GM12878 (cell line): ENCODE measurements at regions not wholly inside any gene's neighbourhood (a gene's known extent, or its start where the extent isn't known, plus 50 kb on each side); places are given as distances from the start of the nearest gene placed in this dataset.
"Not testable (repeated sequence)": the region's sequence is repeated elsewhere in the genome, so short reads cannot be mapped to it uniquely, and the experiment has no call there.

Experiments used
- ATAC-seq: fragments of 200-7000 bp; cut with Tn5 transposase; 3 replicates; pipeline ENCODE4 v1.9.1; 2020; ENCODE audit warnings: mild to moderate bottlenecking, moderate library complexity
- BruUV-seq: library from RNA; stranded (reverse); fragments of 400-500 nt; replicated peaks from 2 replicates; lab custom pipeline; 2021; lab: Mats Ljungman, UMichigan
- CTCF ChIA-PET: fragments of 300-600 bp; sonication (Branson Sonifier 250); formaldehyde crosslinking; extraction: SDS; loops from one replicate; lab custom pipeline; 2021; ENCODE audit warnings: inconsistent platforms; lab: Yijun Ruan, JAX
- POLR2A ChIA-PET: fragments of 350-600 bp; formaldehyde crosslinking; extraction: SDS; loops from one replicate; lab custom pipeline; 2021; ENCODE audit warnings: inconsistent platforms; lab: Charles Lee
- RAD21 ChIA-PET: fragments of 300-600 bp; sonication (Branson Sonifier 250); formaldehyde crosslinking; loops from one replicate; lab custom pipeline; 2023; ENCODE audit warnings: antibody characterized with exemption; ENCODE audit not compliant: unreplicated experiment; lab: Charles Lee
- SMC1A ChIA-PET: fragments of 300-600 bp; sonication (Branson Sonifier 250); formaldehyde crosslinking; loops from one replicate; lab custom pipeline; 2023; ENCODE audit not compliant: unreplicated experiment, uncharacterized antibody; lab: Charles Lee
- DNase-seq: peaks from one replicate; pipeline ENCODE4 v3.0.0-alpha.2; 2011; ENCODE audit warnings: low read depth, low spot score
- FAIRE-seq: peaks from 3 replicates; lab custom pipeline; 2011; peaks lifted over from hg19 to GRCh38; lab: Jason Lieb, UNC
- H2AFZ ChIP-seq: 2 replicates; pipeline ENCODE4 v1.6.0; 2011; ENCODE audit warnings: low read depth, low read length, control low read depth; ENCODE audit not compliant: control insufficient read depth
- H3K27ac ChIP-seq: 2 replicates; pipeline ENCODE4 v1.5.1; 2011; ENCODE audit warnings: control low read depth; ENCODE audit not compliant: control insufficient read depth, insufficient read depth
- H3K27me3 ChIP-seq, 2 experiments: replicated peaks in 1 of 2; 2 replicates each; pipeline versions ENCODE4 v1.6.0 to v1.6.1; 2011; ENCODE audit warnings: low read length in 1 of 2; ENCODE audit not compliant: control insufficient read depth in 2 of 2, insufficient read depth in 2 of 2
- H3K36me3 ChIP-seq, 2 experiments: 2 replicates each; pipeline ENCODE4 v1.5.1; 2011; ENCODE audit warnings: low read length in 1 of 2; ENCODE audit not compliant: control insufficient read depth in 2 of 2, insufficient read depth in 2 of 2
- H3K4me1 ChIP-seq: 2 replicates; pipeline ENCODE4 v1.6.1; 2011; ENCODE audit warnings: mild to moderate bottlenecking, low read length, moderate library complexity, mixed read lengths; ENCODE audit not compliant: control insufficient read depth, insufficient read depth
- H3K4me2 ChIP-seq: 2 replicates; pipeline ENCODE4 v1.6.0; 2011; ENCODE audit warnings: control low read depth; ENCODE audit not compliant: control insufficient read depth, insufficient read depth
- H3K4me3 ChIP-seq: fragments of 200-600 bp; sonication (generic); 2 replicates; pipeline ENCODE4 v1.5.1; 2016
- H3K79me2 ChIP-seq: 2 replicates; pipeline ENCODE4 v1.6.0; 2011; ENCODE audit warnings: low read length; ENCODE audit not compliant: control insufficient read depth, insufficient read depth
- H3K9ac ChIP-seq: 2 replicates; pipeline ENCODE4 v1.8.0; 2011; ENCODE audit warnings: low read length, control low read depth, mixed read lengths; ENCODE audit not compliant: control insufficient read depth, insufficient read depth
- H3K9me3 ChIP-seq: replicated peaks from 3 replicates; pipeline ENCODE4 v1.5.1; 2011; ENCODE audit warnings: mild to moderate bottlenecking, low read length; ENCODE audit not compliant: control insufficient read depth, insufficient read depth
- H4K20me1 ChIP-seq: 2 replicates; pipeline ENCODE4 v1.6.0; 2011; ENCODE audit not compliant: control insufficient read depth, insufficient read depth
- ASH2L ChIP-seq: fragments of 300-600, 200-600 bp; sonication (generic); IDR thresholded peaks from 2 replicates; pipeline ENCODE4 v1.6.1; 2017; ENCODE audit warnings: low read depth, mild to moderate bottlenecking, borderline replicate concordance
- CEBPB ChIP-seq, 2 experiments: fragments of 150-350 bp in 1 of 2; IDR thresholded peaks; 2 replicates each; pipeline ENCODE4 v1.6.1; 2012 to 2014; ENCODE audit warnings: low read depth in 2 of 2, low read length in 2 of 2, borderline replicate concordance in 1 of 2, inconsistent platforms in 1 of 2
- EED ChIP-seq: sonication (generic); IDR thresholded peaks from 2 replicates; pipeline ENCODE4 v1.6.1; 2016; ENCODE audit warnings: antibody characterized with exemption, low read depth
- PAX8 ChIP-seq: fragments of 450-650 bp; IDR thresholded peaks from 2 replicates; pipeline ENCODE4 v1.6.1; 2017; ENCODE audit warnings: mild to moderate bottlenecking, moderate library complexity
- PML ChIP-seq: IDR thresholded peaks from 2 replicates; pipeline ENCODE4 v1.6.1; 2012; ENCODE audit warnings: low read length, inconsistent platforms
- WGBS: methylation state at CpG from one replicate; pipeline ENCODE4 v1.1.6; 2016; ENCODE audit warnings: low lambda C conversion rate; ENCODE audit not compliant: insufficient replicate concordance, insufficient coverage; ENCODE audit errors: missing lambda C conversion rate; 5-methylcytosine and 5-hydroxymethylcytosine counted together
- in situ Hi-C: fragments of 300-500 bp; cut with MboI; formaldehyde crosslinking; loops from 9 replicates; pipeline ENCODE4 v1.14.3; 2018; ENCODE audit warnings: mixed read lengths
- intact Hi-C: fragments of 100-400 bp; cut with micrococcal nuclease; formaldehyde crosslinking; loops from one replicate; pipeline ENCODE4 v1.14.2; 2022; ENCODE audit not compliant: unreplicated experiment
- TF ChIP-seq, protein P1 (sequence below): fragments of 450-650 bp; IDR thresholded peaks from 2 replicates; pipeline ENCODE4 v1.6.1; 2018; ENCODE audit warnings: borderline replicate concordance, mild to moderate bottlenecking; ENCODE audit not compliant: partially characterized antibody
- TF ChIP-seq, protein P2 (sequence below): IDR thresholded peaks from 2 replicates; pipeline ENCODE4 v1.6.1; 2012; ENCODE audit warnings: low read depth, low read length, improper control_type of control experiment

DNA sequence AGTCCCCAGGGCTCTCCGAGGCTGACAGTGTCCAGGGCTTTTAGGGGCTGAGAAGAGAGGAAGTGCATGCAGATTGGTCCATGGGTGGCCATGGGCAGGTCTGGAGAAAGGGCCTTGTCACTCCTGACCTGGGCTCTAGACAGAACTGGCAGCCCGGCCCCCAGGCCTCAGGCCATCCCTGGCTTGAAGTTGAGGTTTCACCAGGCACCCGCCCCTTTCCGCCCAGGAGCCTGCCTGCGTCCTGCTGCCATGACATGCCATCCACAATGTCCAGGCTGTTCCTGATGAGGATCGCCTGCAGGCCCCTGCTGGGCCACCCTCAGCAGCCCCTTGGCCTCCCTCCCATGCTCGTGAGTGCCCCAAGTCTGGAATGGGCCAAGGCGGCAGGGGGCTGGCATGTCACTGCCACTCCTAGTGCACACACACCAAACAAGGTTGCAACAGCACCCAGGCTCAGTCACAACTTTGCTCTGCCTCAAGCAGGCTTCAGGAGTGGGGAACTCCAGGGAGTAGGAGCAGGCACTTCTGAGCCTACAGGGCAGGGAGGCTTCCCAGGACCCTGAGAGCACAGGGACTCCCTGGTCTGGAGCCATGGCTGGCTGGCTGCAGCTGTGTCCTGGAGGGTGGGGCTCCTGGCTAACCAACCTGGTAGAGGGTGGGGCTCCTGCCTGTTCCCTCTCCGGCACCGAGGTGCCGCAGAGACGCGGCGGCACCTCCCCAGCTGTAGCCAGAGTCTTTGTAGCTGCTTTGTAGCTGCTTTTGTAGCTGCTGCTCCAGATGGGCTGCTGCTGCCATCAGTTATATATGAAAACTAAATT, 1457.1 kb upstream of the GBE1 start:
- intact Hi-C loops (no loop called here), in situ Hi-C loops (no loop called here)
- FAIRE-seq (no peak), DNase-seq (no peak), ATAC-seq (no peak; the same call in 2 of the 3 replicates)
- Histone ChIP-seq H3K4me3 (no peak overlapping the region), H3K36me3 (no peaks in the 10 kb centered on the region), H3K27ac (no peak overlapping the region), H3K9me3 (no peaks in the 10 kb centered on the region), H3K4me1 (no peaks in the 10 kb centered on the region), H4K20me1 (no peaks in the 10 kb centered on the region), H2AFZ (no peak overlapping the region), H3K27me3 (no peaks in the 10 kb centered on the region), H3K9ac (no peak overlapping the region), H3K79me2 (no peaks in the 10 kb centered on the region), H3K4me2 (no peak overlapping the region)
- CTCF ChIA-PET, result interaction anchor here (0.6 kb wide), 1 partner anchor 277 kb away, joined by 3 read pairs; no protein-coding TSS in a partner anchor
- SMC1A ChIA-PET, result no interaction called here
- WGBS, result 61% methylated on average over 14 of the region's 14 CpGs
- TF ChIP-seq PML (no peak), ASH2L (no peak), EED (no peak), PAX8 (no peak), CEBPB (IDR thresholded peaks at IDR 0.05; ENCODE audit: borderline replicate concordance in 1 of 2, low read depth in 2 of 2, low read length in 2 of 2) (no peak)
- TF ChIP-seq, protein P1, sequence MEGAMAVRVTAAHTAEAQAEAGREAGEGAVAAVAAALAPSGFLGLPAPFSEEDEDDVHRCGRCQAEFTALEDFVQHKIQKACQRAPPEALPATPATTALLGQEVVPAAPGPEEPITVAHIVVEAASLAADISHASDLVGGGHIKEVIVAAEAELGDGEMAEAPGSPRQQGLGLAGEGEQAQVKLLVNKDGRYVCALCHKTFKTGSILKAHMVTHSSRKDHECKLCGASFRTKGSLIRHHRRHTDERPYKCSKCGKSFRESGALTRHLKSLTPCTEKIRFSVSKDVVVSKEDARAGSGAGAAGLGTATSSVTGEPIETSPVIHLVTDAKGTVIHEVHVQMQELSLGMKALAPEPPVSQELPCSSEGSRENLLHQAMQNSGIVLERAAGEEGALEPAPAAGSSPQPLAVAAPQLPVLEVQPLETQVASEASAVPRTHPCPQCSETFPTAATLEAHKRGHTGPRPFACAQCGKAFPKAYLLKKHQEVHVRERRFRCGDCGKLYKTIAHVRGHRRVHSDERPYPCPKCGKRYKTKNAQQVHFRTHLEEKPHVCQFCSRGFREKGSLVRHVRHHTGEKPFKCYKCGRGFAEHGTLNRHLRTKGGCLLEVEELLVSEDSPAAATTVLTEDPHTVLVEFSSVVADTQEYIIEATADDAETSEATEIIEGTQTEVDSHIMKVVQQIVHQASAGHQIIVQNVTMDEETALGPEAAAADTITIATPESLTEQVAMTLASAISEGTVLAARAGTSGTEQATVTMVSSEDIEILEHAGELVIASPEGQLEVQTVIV, result no peak
- TF ChIP-seq, protein P2, sequence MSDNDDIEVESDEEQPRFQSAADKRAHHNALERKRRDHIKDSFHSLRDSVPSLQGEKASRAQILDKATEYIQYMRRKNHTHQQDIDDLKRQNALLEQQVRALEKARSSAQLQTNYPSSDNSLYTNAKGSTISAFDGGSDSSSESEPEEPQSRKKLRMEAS, result no peak
- POLR2A ChIA-PET, result no interaction called here
- BruUV-seq, result no TSS peak
- RAD21 ChIA-PET, result no interaction called here

DNA sequence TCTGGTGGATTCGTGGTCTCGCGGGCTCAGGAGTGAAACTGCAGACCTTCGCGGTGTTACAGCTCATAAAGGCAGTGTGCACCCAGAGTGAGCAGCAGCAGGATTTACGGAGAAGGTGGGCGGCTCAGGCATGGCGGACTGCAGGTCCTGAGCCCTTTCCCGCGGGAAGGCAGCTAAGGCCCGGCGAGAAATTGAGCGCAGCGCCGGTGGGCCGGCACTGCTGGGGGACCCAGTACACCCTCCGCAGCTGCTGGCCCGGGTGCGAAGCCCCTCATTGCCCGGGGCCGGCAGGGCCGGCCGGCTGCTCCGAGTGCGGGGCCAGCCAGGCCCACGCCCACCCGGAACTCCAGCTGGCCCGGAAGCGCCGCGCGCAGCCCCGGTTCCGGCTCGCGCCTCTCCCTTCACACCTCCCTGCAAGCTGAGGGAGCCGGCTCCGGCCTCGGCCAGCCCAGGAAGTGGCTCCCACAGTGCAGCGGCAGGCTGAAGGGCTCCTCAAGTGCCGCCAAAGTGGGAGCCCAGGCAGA, 1456.2 kb upstream of the GBE1 start:
- FAIRE-seq, H3K27me3 ChIP-seq, CTCF ChIA-PET, H3K9ac ChIP-seq, H3K36me3 ChIP-seq, RAD21 ChIA-PET, H3K4me3 ChIP-seq, in situ Hi-C loops, POLR2A ChIA-PET, H4K20me1 ChIP-seq, BruUV-seq, SMC1A ChIA-PET, DNase-seq, H3K9me3 ChIP-seq, H3K4me2 ChIP-seq, H3K27ac ChIP-seq, H2AFZ ChIP-seq, intact Hi-C loops, ATAC-seq, H3K4me1 ChIP-seq, H3K79me2 ChIP-seq: not testable (repeated sequence)
- 92% methylated on average over 32 of the region's 41 CpGs for WGBS
